Upper lobe of left lung (tissue), 6 donors: ENCODE measurements at regions not wholly inside any gene's neighbourhood (a gene's known extent, or its start where the extent isn't known, plus 50 kb on each side); places are given as distances from the start of the nearest gene placed in this dataset.
A peak's percentile ranks its signal among the peaks of the same experiment; 100 is the strongest.

ENCODE experiments used
- ATAC-seq, 2 donors: fragments of 200-7000 bp; cut with Tn5 transposase; one replicate each; pipeline ENCODE4 v1.9.1; 2022; ENCODE audit warnings: mild to moderate bottlenecking in 2 of 2, moderate library complexity in 2 of 2; ENCODE audit not compliant: low FRiP score in 2 of 2
- DNase-seq, 2 donors: peaks; one replicate each; pipeline ENCODE4 v3.0.0-alpha.2; 2019 to 2020
- H3K27ac ChIP-seq, 4 donors: fragments of 200-600 bp; sonication (generic); one replicate each; pipeline ENCODE4 v1.5.1; 2016 to 2019
- H3K27me3 ChIP-seq, 4 donors: fragments of 200-600 bp; sonication (generic); one replicate each; pipeline ENCODE4 v1.5.1; 2017 to 2019
- H3K36me3 ChIP-seq, 4 donors: fragments of 200-600 bp; sonication (generic); one replicate each; pipeline ENCODE4 v1.5.1; 2016 to 2019
- H3K4me1 ChIP-seq, 4 donors: fragments of 200-600 bp; sonication (generic); one replicate each; pipeline ENCODE4 v1.5.1; 2018 to 2019
- H3K4me3 ChIP-seq, 4 donors: fragments of 200-600 bp; sonication (generic); one replicate each; pipeline ENCODE4 v1.5.1; 2017 to 2019; ENCODE audit warnings: mild to moderate bottlenecking in 2 of 4, moderate library complexity in 1 of 4
- H3K9me3 ChIP-seq, 4 donors: fragments of 200-600 bp; sonication (generic); one replicate each; pipeline ENCODE4 v1.5.1; 2018 to 2019
- EP300 ChIP-seq, 4 donors: sonication (generic); formaldehyde crosslinking; IDR thresholded peaks; one replicate each; pipeline ENCODE4 v1.5.1; 2017; ENCODE audit warnings: antibody characterized with exemption in 4 of 4, control low read depth in 2 of 4
- POLR2A ChIP-seq, 4 donors: fragments of 450-650 bp; IDR thresholded peaks; one replicate each; pipeline ENCODE4 v1.5.1; 2016 to 2017; ENCODE audit warnings: antibody characterized with exemption in 4 of 4, mild to moderate bottlenecking in 2 of 4
- POLR2AphosphoS5 ChIP-seq, 2 donors: sonication (generic); formaldehyde crosslinking; IDR thresholded peaks; one replicate each; pipeline ENCODE4 v1.5.1; 2017; ENCODE audit warnings: antibody characterized with exemption in 2 of 2
- WGBS, 2 donors: methylation state at CpG; one replicate each; pipeline ENCODE4 v1.1.5; 2017 to 2018; 5-methylcytosine and 5-hydroxymethylcytosine counted together
- TF ChIP-seq, protein P1 (sequence below), 6 experiments: fragments of 450-650 bp in 4 of 6; fragments of 200-600 bp in 2 of 6; sonication (generic) in 2 of 6; IDR thresholded peaks; one replicate each; pipeline ENCODE4 v1.5.1; 2016 to 2019; ENCODE audit warnings: antibody characterized with exemption in 6 of 6
- donor health status: DM: no; HTN: no; CAD: no; lungs with moderate emphysema.
- donor health status: DM: no; HTN: yes; CAD: no; lungs with severe emphysema.

DNA sequence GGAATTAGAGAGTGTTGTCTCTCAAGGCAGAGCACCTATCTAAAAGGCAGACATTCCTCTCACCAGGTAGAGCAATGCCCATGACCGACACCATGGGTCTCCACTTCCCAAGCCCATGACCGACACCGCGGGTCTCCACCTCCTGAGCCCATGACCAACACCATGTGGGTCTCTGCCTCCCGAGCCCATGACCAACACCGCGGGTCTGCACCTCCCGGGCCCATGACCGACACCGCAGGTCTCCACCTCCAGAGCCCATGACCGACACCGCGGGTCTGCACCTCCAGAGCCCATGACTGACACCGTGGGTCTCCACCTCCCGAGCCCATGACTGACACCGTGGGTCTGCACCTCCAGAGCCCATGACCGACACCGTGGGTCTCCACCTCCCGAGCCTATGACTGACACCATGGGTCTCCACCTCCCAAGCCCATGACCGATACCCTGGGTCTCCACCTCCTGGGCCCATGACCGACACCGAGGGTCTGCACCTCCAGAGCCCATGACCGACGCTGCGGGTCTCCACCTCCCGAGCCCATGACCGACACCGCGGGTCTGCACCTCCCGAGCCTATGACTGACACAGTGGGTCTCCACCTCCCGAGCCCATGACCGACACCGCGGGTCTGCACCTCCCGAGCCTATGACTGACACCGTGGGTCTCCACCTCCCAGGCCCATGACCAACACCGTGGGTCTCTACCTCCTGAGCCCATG, 262.4 kb upstream of the SALL3 start:
- Histone ChIP-seq H3K27me3 (no peaks in the 10 kb centered on the region), H3K36me3 (no peaks in the 10 kb centered on the region), H3K4me3 (no peak overlapping the region), H3K9me3 (no peaks in the 10 kb centered on the region), H3K4me1 (no peaks in the 10 kb centered on the region), H3K27ac (no peak overlapping the region)
- no peak for DNase-seq
- no peak for TF ChIP-seq POLR2AphosphoS5 (IDR thresholded peaks at IDR 0.05)
- TF ChIP-seq, protein P1, sequence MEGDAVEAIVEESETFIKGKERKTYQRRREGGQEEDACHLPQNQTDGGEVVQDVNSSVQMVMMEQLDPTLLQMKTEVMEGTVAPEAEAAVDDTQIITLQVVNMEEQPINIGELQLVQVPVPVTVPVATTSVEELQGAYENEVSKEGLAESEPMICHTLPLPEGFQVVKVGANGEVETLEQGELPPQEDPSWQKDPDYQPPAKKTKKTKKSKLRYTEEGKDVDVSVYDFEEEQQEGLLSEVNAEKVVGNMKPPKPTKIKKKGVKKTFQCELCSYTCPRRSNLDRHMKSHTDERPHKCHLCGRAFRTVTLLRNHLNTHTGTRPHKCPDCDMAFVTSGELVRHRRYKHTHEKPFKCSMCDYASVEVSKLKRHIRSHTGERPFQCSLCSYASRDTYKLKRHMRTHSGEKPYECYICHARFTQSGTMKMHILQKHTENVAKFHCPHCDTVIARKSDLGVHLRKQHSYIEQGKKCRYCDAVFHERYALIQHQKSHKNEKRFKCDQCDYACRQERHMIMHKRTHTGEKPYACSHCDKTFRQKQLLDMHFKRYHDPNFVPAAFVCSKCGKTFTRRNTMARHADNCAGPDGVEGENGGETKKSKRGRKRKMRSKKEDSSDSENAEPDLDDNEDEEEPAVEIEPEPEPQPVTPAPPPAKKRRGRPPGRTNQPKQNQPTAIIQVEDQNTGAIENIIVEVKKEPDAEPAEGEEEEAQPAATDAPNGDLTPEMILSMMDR (IDR thresholded peaks at IDR 0.05) = no peak
- TF ChIP-seq EP300 (IDR thresholded peaks at IDR 0.05) = no peak
- no peak for TF ChIP-seq POLR2A (IDR thresholded peaks at IDR 0.05)
- WGBS, 2 donors = 82 to 89% methylated on average over 34 to 37 of the region's 37 CpGs
- no peak for ATAC-seq

DNA sequence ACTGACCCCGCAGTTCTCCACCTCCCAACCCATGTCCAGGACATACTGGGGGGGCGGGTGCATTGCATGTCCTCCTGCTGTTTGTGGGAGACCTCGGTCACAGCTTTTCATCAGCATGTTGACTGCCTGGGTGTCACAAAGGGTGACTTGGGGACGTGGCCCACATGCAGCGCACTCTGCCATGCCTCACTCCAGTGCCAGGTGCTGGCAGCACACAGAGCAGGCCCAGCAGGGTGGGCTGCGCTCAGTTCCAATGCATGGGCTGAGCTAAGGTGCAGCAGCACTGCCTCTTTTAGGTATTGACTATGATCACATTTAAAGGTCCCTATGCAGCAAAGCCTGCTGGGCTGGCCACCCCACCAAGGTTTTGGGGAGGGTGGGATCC, 261.9 kb upstream of the SALL3 start:
- no peak overlapping the region for H3K27ac ChIP-seq
- no peaks in the 10 kb centered on the region for H3K36me3 ChIP-seq
- no peaks in the 10 kb centered on the region for H3K27me3 ChIP-seq
- DNase-seq (no peak), ATAC-seq (no peak)
- no peaks in the 10 kb centered on the region for H3K4me1 ChIP-seq
- H3K4me3 ChIP-seq = no peak overlapping the region
- 85 to 87% methylated on average over 5 to 6 of the region's 6 CpGs for WGBS, 2 donors
- TF ChIP-seq POLR2AphosphoS5 (IDR thresholded peaks at IDR 0.05) (no peak), POLR2A (IDR thresholded peaks at IDR 0.05) (no peak), EP300 (IDR thresholded peaks at IDR 0.05) (no peak)
- TF ChIP-seq, protein P1 (IDR thresholded peaks at IDR 0.05) = no peak
- H3K9me3 ChIP-seq = no peaks in the 10 kb centered on the region

DNA sequence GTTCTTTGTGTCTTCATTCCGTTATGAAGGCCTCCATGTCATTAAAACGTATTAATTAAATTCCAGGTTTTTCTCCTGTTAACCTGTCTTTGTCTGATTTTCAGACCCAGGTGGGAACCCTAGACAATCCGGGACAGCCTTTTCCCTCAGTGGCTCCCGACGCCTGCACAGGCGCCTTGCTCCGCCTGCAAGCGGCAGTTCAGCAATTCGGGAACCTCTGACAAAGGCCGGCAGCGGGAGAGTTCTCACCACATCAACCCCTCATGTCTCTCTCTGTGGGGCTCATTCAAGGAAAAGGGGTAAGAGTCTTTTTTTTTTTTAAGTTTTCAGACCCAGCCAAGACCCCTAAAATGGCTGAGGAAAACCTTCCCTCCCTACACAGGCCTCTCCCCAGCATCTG, 259.8 kb upstream of the SALL3 start:
- no peak for ATAC-seq
- WGBS, 2 donors = 90 to 93% methylated on average over 11 of the region's 11 CpGs
- H3K27me3 ChIP-seq = no peaks in the 10 kb centered on the region

DNA sequence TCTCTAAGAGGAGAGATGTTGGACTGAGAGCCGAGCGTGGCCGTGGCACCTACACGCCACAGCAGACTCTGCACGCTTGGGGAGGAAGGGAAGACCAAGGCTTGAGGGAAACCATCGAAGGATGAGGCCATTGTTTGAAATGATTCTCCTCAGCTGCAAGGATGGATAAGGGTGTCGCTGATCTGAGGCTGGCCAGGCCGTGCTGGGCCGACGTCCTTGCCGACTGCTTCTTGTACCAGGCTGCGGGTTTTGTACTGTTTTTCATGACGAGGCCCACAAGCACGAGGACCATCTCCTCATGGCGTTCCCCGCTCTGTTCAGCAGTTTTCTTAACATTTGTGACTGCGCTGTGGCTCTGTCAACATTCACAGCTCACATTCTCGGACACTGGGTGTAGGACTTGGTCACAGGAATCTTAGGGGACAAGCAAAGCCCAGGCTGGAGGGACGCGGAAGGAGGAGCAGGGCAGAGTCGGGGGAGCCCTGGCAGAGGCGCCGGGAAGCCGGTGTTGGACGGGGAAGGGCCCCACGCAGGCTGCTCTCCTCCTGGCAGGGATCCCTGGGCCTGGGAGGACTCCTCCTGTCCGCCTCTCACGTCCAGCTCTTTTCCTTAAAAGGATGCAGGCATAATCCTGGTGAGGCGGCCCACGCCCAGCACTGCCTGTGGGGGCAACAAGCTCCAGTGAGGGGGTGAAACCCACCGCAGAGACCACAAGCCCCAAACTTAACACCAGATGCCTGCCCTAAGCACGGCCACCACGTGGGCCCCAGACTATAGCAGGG, 259.0 kb upstream of the SALL3 start:
- Histone ChIP-seq H3K36me3 (no peaks in the 10 kb centered on the region), H3K9me3 (no peaks in the 10 kb centered on the region), H3K4me3 (no peak overlapping the region), H3K27me3 (no peaks in the 10 kb centered on the region), H3K4me1 (no peaks in the 10 kb centered on the region), H3K27ac (no peak overlapping the region)
- DNase-seq (no peak), ATAC-seq (peak in 1 of 2 donors; percentile 20)
- WGBS, 2 donors = 71 to 83% methylated on average over 32 of the region's 33 CpGs
- TF ChIP-seq POLR2AphosphoS5 (IDR thresholded peaks at IDR 0.05) (no peak), POLR2A (IDR thresholded peaks at IDR 0.05) (no peak), EP300 (IDR thresholded peaks at IDR 0.05) (no peak)
- TF ChIP-seq, protein P1 (IDR thresholded peaks at IDR 0.05) = no peak

More for the DNA sequence above, 259.8 kb upstream of the SALL3 start:
- Histone ChIP-seq H3K27ac (no peak overlapping the region), H3K36me3 (no peaks in the 10 kb centered on the region), H3K4me3 (no peak overlapping the region), H3K4me1 (no peaks in the 10 kb centered on the region), H3K9me3 (no peaks in the 10 kb centered on the region)
- TF ChIP-seq POLR2AphosphoS5 (IDR thresholded peaks at IDR 0.05) (no peak), POLR2A (IDR thresholded peaks at IDR 0.05) (no peak), EP300 (IDR thresholded peaks at IDR 0.05) (no peak)
- TF ChIP-seq, protein P1 (IDR thresholded peaks at IDR 0.05) = no peak
- no peak for DNase-seq
